VCaP (cell line): ENCODE measurements at regions not wholly inside any gene's neighbourhood (a gene's known extent, or its start where the extent isn't known, plus 50 kb on each side); places are given as distances from the start of the nearest gene placed in this dataset.

Experiments
- H3K27ac ChIP-seq: fragments of 450-650 bp; 2 replicates; pipeline ENCODE4 v1.5.1; 2017
- TF ChIP-seq, protein P1 (sequence below): fragments of 450-650 bp; conservative IDR thresholded peaks from 2 replicates; pipeline ENCODE4 v1.5.1; 2017; ENCODE audit warnings: mild to moderate bottlenecking, moderate library complexity

DNA sequence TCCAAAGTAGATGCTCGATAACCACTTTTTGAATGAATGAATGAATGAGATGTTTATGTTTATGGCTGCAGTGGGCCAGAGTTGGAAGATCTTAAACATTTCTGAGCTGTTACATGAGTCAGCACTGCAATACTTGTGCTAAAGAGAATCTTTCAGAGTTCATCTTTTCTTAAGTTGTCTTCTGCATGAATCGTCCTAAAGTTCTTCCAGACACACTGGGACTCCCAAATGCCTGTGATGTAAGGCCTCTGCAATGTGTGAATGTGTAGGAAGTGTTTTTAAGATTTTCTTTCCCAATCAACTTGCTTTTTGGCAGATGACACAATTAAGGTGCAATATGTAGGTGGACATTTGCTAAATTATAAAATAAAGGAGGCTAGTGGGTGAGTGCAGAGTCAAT, 50.3 kb upstream of the TRIM9 start:
- no peak overlapping the region for H3K27ac ChIP-seq
- TF ChIP-seq, protein P1, sequence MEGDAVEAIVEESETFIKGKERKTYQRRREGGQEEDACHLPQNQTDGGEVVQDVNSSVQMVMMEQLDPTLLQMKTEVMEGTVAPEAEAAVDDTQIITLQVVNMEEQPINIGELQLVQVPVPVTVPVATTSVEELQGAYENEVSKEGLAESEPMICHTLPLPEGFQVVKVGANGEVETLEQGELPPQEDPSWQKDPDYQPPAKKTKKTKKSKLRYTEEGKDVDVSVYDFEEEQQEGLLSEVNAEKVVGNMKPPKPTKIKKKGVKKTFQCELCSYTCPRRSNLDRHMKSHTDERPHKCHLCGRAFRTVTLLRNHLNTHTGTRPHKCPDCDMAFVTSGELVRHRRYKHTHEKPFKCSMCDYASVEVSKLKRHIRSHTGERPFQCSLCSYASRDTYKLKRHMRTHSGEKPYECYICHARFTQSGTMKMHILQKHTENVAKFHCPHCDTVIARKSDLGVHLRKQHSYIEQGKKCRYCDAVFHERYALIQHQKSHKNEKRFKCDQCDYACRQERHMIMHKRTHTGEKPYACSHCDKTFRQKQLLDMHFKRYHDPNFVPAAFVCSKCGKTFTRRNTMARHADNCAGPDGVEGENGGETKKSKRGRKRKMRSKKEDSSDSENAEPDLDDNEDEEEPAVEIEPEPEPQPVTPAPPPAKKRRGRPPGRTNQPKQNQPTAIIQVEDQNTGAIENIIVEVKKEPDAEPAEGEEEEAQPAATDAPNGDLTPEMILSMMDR = no peak

DNA sequence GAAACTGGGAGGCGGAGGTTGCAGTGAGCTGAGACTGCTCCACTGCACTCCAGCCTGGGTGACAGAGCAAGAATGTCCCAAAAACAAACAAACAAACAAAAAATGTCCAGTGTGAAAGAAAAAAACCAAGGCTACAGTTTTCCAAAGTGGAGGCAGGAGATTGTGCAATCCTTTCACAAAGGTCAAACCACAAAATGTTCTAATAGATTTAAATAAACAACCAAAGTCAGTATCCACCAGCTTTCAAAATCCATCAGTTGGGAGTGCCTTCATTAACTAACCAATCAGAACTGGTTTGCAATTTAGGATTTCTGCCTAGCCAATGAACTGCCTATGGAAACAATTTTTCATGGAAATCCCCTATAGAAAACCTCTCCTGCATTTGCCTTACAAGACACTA, 52.3 kb upstream of the TRIM9 start:
- TF ChIP-seq, protein P1 = no peak
- H3K27ac ChIP-seq = no peak overlapping the region

DNA sequence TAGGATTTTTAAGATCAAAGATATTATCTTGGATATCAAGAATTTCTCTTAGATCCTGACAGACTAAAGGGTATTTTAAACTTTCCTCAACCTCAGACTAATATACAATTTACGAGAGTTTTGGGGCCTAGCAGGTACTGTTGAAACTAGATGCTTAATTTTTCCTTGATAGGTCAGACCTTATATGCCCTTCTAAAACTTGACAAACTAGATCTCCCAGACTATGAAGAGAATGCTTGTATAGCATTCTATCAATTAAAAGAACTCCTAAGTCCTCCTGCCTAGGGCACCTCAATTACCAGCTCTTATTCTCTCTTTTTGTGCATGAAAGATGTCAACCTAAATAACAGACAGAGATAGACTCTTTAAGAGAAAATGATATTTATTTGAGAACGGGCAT, 60.4 kb upstream of the TRIM9 start:
- TF ChIP-seq, protein P1 = no peak
- H3K27ac ChIP-seq = peak overlapping the region; percentile 25

DNA sequence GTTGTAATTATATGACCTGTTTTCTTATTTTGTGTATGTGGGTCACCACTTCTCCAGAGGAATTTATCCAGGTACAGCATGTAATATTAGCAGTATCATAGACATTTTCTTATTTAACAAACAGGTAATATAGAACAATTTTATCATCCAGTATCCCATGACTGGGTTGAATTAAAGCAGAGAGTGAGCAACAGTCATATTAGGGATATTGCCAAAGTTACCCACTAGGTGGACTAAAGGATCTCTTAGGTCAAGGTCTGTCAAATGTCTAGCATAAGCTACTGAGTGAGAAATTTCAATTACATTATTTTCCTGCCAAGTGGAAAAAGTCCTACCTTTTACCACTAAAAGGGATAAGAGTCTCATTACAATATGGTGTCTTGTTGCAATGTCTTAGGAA, 62.1 kb upstream of the TRIM9 start:
- TF ChIP-seq, protein P1 = peak; percentile 69
- no peak overlapping the region for H3K27ac ChIP-seq

DNA sequence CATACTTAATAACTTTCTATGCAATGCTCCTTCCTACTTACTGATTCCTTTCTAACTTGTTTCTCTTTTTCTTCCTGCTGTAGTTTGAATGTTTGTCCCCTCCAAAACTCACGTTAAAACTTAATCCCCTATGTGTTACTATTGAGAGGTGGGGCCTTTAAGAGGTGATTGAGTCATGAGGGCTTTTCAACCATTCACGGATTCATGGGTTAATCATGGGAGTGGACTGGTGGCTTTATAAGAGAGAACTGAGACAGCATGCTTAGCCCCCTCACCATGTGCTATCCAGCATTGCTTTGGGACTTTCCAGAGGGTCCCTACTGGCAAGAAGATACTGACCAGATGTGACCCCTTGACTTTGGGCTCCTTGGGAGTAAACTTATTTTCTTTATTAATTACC, 66.0 kb upstream of the TRIM9 start:
- H3K27ac ChIP-seq = no peak overlapping the region
- TF ChIP-seq, protein P1 = no peak

DNA sequence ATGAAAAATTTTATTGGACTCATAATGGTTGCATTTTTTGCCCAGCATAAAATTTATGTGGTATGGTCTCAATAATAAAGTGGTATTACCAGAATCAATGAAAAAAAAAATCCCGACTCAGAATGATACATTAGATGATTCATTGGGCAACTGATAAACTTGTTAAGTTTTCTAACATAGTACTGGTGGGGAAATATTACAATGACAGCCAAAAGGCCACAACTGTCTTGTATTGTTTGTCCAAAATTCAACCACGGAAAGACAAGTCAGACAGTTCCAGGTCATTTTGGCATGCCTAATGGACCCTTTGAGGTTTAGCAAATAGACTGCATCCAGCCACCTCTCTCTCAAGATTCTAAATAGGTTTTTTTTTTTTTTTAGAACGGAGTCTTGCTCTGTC, 70.5 kb upstream of the TRIM9 start:
- H3K27ac ChIP-seq = no peak overlapping the region
- TF ChIP-seq, protein P1 = no peak

DNA sequence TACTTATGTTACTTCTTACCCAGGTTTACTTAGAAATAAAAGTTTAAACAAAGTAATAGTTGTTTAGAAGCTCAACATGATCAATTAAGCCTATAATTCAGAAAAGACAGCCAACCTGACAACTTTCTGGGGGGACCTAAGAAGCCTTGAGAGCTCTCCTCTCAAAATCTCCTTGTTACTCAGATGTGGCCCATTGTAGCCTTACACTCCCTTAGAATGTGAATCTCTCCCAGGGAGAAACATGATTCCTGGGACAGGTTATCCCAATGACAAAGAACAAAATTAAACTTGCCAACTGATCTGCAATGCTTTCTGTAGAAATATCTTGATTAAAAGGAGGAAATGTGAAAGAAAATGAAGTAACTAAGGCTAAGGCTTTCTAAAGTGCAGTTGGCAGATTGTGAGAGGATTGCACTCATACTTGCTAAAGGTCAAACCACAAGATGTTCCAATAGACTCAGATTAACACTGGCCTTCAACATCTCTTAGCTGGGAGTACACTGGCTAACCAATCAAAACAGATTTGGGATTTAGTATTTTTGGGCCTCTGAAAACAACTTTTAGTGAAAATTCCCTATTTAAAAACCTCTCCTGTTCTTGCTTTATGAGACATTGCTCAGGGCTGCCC, 72.3 kb upstream of the TMX1 start:
- no peak overlapping the region for H3K27ac ChIP-seq
- TF ChIP-seq, protein P1 = no peak

DNA sequence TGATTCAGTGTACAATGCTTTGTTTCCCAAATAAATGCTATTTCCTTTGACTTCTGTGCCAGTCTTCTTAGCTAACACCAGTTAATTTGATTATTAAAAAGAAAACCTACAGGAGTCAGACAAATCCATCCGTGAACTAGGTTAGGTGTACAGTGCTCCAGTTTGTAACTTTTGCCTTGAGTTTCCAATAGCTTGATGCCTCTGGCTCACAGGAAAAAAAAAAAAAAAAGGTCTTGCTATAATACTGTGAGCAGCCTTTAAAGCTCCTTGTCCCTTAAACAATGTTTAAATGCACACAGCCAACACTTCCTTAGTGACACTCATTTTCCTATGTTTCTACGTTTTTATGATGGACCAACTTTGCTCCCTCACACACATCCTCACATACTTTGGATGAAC, 71.8 kb upstream of the TMX1 start:
- no peak overlapping the region for H3K27ac ChIP-seq

More for the DNA sequence above, 71.8 kb upstream of the TMX1 start:
- TF ChIP-seq, protein P1 = no peak
